Fibroblast of upper back skin (primary cell): ENCODE measurements at regions not wholly inside any gene's neighbourhood (a gene's known extent, or its start where the extent isn't known, plus 50 kb on each side); places are given as distances from the start of the nearest gene placed in this dataset.

Source experiments
- DNase-seq: peaks from one replicate; pipeline ENCODE4 v3.0.0-alpha.2; 2013

DNA sequence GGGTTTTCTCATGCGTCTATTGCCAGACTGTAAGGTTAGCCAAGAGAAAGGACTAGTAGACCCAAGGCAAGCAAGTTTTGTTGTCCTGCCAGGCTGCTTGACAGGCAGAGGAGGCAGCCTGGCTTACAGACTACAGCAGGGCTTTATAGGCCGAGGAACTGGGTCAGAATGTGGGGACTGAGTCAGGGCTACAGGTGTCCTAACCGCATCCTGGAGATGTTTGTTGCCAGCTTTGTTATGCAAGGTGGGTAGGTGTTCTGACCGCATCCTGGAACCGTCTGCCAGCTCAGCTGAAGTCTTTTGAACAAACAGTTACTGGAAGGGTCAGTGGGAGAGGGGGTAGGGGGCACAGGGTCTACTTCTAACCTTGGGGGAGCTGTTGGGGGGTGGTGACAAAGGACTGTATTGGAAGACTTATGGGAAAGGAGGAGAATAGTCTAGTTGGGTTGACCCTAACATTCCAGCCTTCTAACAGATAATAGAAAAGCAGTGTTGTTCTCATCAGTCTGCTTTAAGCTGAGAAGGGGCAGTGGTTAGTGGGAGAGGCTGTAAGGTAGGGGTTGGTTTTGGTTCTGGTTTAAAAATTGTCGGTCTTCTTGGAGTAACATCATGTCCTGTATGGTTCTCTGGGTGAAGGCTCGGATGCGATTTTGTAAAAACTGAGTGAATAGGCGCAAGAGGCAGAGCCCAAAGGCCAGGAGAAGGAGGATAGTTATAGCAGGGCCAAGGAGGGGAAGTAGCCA lies 913.8 kb upstream of the SLITRK5 start:
- no peak for DNase-seq

DNA sequence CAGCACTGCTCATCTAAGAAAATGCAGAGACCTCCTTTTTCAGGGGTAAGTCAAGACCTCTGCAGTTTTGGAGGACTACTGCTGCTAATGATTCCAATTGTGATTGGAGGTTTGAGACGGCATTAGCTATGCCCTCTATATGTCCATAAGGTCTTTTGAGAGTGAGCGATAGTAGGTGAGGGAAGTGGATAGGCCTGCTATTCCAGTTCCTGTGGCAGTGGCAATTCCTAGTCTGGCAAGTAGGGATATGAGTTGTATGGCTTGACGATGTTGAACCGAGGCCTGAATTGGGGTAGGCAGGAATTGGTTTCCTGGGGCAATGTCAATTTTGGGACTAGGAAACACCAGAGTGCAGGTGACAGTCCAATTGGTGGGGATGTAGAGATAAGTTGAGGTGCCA lies 913.1 kb upstream of the SLITRK5 start:
- DNase-seq: no peak

DNA sequence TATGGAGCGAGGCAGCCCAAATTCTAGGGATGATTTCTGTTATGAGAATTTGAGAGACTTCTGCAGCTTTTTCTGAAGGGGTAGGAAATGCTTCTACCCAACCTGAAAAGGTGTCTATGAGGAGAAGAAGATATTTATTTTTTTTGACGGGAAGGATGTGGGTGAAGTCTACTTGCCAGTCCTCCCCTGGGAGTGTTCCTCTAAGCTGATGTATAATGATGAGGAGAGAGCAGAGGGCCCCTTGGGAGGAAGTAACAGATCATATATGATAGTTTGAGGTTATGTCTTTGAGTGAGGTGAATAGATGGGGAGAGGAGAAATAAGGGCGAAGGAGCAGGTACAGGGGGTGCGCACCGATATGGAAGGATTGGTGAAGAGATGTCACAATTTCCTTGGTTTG lies 910.6 kb upstream of the SLITRK5 start:
- no peak for DNase-seq

DNA sequence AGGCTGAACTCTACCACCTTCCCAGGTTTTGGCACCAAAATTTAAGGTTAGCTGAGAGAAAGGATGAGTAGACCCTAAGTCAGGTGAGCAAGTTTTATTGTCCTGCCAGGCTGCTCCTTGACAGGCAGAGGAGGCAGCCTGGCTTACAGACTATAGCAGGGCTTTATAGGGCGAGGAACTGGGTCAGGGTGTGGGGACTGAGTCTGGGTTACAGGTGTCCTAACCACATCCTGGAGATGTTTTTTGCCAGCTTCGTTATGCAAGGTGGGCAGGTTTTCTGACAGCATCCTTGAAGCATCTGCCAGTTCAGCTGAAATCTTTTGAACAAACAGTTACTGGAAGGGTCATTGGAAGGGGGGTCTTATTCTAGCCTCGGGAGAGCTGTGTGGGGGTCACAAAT lies 905.7 kb upstream of the SLITRK5 start:
- DNase-seq: no peak

DNA sequence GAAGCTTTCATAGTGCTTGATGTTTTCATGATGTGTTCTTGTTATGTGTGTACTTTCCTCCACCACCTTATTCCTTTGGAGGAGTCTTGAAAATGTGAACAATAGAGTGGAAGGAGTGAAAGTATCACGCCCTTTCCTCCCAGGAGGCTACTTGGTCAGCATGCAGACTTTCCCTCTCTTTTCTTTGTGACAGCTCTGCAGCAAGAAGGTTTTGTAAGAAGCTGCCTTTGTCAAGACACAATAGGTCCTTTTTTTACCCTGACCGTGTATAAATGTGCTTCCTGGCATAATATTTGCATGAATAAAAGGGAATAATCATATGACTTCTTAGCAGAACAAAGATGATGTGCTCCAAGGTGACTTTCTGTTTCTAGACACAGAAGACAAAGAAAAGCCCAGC lies 882.6 kb upstream of the SLITRK5 start:
- DNase-seq: no peak

- DNase-seq: no peak
These were observed 879.0 kb upstream of the SLITRK5 start for GRCh38 chr13:86792153-86792651.

DNA sequence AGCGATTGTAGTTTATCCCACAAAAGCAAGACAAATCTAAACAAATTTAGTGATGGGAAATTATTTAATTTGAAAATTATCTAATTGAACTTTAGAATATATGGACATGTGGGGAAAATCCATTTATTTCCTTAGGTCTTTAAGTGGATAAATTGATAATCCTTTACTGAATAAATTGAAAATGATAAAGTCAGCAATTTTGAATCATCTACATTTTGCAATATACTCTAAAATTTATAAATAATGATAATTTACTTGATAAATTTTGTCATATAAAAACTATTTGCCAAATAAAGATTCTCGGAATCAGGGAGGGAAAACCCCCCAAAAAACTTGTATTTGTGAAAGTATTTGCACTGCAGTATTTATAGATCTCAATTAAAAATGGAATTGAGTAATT lies 875.3 kb upstream of the SLITRK5 start:
- DNase-seq: no peak

- DNase-seq: no peak
These were observed 860.8 kb upstream of the SLITRK5 start for GRCh38 chr13:86810361-86810760.

GRCh38 chr13:86813198-86813597 lies 858.0 kb upstream of the SLITRK5 start:
- DNase-seq: no peak

DNA sequence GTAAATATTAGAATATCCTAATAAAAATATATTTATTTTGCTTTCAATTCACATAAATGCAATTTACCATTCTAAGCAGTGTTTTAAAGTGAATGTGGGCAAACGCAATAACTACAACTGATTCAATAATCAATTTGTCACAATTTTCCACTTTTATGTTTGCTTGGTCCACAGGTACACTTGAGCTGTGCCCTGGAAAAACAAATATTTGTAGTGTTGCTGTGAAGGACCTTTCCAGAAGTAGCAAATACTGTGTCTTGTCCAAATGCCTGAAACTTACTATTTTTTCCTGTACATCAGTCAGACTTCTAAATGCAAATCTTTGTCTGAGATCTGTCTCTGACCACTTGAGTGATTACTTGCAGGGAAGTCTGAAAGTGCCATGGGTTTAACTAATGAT lies 845.8 kb upstream of the SLITRK5 start:
- DNase-seq: no peak

DNA sequence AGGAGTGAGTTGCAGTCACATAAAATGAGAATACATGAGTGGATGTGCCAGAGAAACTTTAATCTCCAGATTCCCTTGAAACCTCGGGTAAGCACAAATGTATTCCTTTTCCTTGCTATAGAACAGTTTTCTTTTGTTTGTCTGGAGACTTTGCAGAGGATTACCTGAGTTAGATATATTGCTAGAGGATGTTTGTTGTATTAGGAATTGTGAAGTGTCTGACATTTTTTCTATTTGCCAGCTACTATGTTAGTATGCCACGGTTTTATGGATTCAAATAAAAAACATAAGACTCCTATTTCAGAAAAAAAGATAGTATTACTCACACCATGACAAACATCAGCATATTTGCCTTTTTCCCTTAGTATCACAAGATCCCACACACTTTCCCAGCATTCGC lies 844.9 kb upstream of the SLITRK5 start:
- no peak for DNase-seq

DNA sequence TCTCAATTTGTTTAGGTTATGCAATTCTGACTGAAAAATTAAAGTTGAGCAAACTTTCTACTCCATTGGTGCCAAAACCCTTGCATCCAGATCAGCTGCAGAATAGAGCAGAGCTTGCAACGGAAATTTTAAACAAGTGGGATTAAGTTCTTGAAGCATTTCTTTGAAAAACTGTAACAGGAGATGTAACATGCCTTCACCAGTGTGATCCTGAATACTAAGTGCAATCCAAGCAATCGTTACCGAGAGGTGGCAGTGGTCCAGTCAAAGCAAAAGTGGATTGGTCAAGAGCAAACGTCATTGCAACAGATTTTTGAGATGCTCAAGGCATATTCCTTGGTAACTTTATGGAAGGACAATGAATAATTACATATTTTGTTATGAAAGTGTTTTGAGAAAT lies 841.1 kb upstream of the SLITRK5 start:
- no peak for DNase-seq

DNA sequence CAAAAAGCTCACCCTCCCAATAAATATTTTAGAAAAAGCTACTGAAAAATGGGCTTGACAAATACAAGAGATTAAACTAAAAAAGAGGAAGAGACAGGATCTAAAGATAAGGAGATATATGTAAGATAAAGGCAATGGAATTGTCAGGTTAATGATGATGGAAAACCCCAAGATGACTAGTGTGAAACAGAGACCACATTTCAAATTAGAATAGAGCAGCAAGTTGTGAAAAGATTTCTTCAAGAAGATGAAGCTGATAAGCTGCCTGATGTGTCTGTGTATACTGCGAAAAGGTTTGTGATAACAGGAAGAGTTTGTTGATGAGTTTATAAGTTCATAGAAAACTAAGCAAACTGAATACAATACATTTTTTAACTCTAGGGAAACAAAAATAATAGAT lies 840.1 kb upstream of the SLITRK5 start:
- no peak for DNase-seq

- no peak for DNase-seq
These were observed 832.6 kb upstream of the SLITRK5 start for GRCh38 chr13:86838411-86839120.

- no peak for DNase-seq
These were observed 832.0 kb upstream of the SLITRK5 start for GRCh38 chr13:86839221-86839620.

- no peak for DNase-seq
These were observed 830.6 kb upstream of the SLITRK5 start for GRCh38 chr13:86840250-86841191.

GRCh38 chr13:86841264-86841663 lies 829.9 kb upstream of the SLITRK5 start:
- DNase-seq: no peak

DNA sequence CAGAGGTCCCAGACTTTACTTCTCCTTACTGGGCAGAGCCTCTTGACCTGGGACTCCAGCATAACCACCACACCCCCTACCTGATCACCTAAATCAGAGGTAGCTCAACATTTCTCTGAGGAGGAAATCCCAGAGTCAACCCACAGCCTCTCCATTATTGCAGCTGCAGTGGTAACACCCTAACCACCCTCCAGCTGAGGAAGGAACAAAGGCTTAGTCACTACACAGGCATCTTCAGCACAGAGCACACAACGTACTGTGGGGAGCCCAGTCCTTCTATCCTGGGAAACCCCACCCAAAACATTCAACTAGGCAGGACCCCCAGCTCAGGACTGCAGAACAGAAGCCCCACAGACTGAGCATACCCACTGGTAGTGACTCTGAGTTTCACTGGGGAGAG lies 824.7 kb upstream of the SLITRK5 start:
- no peak for DNase-seq

- DNase-seq: no peak
These were observed 822.5 kb upstream of the SLITRK5 start for GRCh38 chr13:86848716-86849115.

GRCh38 chr13:86856991-86857390 lies 814.2 kb upstream of the SLITRK5 start:
- DNase-seq: peak; percentile 13

DNA sequence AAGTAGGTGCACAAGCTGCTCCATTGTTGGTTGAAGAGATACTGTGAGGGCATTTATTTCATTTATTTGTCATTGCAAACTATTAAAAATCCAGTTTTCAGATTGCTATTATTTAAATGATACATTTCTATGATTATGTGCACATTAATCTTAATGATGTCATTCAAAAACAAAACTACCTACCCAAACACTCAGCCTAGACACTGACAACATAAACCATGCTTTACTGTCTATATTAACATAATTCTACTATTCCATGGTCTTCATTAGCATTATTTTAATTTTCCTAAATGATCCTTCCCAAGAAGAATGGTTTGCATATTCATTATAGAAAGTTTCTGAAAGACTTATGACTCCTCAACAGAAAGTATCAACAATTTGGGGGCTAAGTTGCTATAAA lies 813.0 kb upstream of the SLITRK5 start:
- DNase-seq: no peak

DNA sequence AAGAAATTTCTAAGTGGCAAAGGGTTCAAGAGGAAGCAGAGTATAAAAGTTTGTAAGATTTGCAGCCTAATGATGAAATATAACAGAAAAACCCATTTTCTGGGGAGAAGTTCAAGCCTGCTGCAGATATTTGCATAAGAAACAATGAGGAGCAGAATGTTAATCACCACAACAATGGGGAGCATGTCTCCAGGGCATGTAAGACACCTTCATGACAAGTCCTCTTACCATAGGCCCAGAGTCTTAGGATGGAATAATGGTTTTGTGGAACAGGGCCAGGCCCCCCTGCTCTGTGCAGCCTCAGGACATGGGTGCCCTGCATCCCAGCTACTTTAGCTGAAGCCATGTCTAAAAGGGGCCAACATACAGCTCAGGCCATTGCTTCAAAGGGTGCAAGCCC lies 809.0 kb upstream of the SLITRK5 start:
- DNase-seq: no peak

- no peak for DNase-seq
These were observed 806.8 kb upstream of the SLITRK5 start for GRCh38 chr13:86864376-86864775.
